ENCODE measurements at regions not wholly inside any gene's neighbourhood (a gene's known extent, or its start where the extent isn't known, plus 50 kb on each side); places are given as distances from the start of the nearest gene placed in this dataset.

GRCh38 chr21:31552826-31553225 is 106.7 kb upstream of the SOD1 start:
- TF ChIP-seq POLR2AphosphoS5 (IDR thresholded peaks at IDR 0.05; ENCODE audit: low read depth, low read length): no peak
- no peak for TF ChIP-seq POLR2A (IDR thresholded peaks at IDR 0.05; ENCODE audit: low read depth, low read length)
